ENCODE measurements at regions not wholly inside any gene's neighbourhood (a gene's known extent, or its start where the extent isn't known, plus 50 kb on each side); places are given as distances from the start of the nearest gene placed in this dataset.
A peak's percentile ranks its signal among the peaks of the same experiment; 100 is the strongest.

DNA sequence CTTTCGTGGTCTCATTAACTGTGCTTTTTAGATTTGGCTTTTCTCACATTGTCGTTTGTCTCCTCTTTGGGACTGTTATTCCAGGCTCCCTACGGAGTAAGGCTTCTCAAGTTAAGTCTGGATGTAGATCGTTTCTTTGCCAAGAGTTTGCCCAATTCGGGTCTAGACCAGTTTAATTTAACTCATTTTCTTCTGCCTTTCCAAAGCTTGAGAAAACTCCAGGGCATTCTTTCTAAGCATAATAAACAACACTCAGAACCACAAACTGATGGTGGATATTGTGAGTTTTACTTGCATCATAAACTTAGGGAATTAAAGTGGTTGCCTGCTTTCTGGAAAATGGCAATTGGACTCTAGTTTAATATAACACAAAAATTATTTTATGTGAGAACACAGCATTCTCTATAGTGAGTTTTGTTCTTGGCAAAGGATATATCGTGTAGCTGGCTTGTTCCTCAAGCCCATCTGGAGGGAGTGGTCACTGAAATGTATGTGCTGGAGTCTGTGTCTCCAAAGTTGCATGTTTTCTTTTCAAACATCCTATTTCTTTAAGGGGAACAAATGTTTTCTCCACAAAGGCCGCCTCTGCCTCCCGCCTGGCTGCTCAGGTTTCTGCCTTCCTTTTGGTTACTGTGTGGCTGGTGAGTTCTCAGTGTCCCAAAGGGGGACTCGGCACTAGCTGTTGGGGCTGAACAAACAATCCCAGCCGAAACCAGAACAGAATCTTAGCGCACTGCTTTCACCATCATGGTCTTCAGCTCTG, 211.3 kb upstream of the FBN2 start:
- FAIRE-seq: peak; percentile 97

DNA sequence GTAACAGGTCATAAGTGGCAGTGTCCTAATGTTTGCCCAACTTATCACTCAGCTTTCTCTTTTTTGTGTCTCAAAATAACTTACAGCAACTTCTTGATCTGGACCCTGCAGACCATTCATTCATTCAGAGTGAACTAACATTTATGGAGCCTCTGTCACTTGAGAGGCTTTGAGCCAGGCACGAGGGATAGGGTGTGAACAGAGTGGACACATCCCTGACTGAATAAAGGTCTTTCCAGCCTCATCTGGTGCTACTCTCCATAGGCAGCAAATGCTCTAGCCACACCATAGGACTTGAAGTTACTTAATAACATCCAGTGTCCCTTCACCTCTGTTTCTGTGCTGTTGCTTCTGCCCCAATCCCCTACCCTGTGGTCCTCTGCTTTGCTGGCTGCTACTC, 212.1 kb upstream of the FBN2 start:
- no peak for FAIRE-seq

DNA sequence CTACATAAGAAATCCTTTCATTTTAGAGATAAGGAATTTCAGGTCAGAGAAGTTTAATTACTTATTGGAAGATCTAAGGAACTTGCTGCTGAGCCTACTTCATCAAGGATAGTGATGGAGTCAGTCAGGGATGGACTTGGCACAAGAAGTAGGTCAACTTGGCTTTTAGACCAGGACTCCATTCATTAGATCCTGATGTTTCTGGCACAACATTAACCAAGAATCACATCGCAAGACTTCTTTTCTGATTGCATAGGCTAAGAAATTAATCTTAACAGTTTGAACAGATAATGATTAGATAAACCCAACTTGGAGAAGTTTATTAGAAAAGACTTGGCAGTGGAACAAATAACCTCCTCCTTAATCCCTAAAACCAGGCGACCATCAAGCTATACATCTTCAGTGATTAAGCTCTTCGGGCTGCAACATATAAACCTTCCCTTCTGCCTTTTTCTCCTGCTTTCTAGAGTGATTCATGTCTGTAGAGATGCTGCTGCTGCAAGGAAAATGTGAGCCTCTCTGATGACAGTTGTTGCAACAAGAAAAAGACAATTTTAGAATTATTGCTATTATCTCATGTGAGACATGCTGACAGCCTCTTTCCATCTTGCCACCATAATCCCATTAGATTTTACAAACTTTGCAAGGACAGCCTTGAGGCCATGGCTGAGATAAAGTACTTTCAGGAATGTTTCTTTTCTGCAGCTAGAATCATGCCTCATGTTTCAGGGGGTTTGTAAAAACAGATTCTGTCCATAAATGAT, 207.9 kb upstream of the SLC27A6 start:
- no peak for FAIRE-seq

DNA sequence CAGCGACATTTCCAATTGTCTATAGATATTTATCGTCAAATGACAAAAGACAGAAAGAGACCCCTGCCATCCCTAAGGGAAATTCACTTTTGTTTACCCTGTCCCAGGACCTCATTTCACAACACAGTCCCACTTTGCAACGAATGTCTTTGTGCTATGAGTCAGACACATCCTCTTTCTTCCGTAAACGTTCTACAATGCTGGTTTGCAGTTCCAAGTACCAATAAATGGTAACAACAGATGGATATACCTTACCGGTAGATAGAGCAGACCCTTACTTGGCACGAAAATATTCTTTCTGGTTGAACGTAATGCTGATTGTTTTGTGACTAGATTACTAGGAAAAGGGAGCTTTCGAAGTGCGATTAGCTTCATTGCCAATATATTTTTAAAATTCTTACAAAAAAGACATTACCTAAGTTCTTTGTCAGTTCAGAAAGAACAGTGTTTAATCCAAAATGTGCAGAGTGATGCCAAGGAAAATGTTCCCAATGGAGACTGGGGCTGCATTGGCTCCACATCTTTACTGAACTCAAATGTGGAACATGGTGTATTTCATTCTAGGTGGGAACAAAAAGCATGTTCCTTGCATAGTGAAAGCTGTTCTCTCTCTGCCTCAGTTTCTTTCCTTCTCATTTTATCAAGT, 202.5 kb upstream of the SLC27A6 start:
- no peak for FAIRE-seq

DNA sequence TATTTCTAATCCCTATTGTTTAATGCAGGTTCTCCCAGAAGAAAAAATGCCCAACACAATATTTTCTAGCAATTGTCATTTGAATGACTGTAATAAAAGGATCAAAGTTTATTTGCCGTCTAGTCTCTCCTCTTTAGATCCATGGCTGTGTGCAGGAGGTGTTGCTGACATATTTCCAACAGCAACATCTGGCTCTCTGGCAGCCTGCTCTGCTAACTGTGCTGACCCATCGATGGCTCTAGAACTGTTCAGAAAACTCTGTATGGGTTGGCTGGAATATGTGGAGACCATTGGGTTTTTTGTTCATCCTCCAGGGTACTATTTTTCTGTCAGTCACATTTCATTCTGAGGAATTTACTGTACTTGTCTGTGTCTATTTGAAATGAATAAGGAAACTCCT, 202.0 kb upstream of the SLC27A6 start:
- no peak for FAIRE-seq

DNA sequence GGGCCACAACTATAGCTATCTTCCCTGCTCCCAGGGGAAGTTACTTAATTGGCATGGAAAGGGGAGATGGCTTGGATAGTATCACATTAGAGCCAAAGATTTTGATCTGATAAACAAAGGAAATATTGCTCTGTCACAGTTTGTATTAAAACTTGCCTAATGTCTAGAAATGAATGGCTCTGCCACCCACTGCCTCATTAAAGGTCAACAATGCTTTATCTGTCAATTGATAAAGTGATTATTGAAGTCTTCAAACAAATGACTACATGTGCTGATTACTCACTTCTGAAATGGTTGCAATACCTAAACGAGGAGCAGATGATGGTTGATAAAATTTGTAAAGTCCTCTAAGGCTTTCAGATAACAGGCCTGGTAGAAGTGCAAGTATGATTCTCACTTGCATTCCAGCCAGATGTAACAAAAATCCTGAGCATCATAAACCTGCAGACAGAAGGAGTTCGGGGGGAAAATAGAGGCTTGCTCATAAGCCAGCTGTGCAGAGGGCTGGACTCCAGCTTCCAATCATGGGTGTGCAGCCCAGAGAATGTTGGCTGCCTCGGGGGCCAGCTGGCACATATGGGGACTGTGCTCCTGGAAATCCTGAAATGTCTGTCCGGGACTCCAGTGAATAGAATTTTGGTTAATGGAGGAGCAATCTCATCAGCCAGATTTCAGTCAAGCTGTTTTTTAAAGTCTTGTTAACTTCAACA, 200.5 kb upstream of the SLC27A6 start:
- no peak for FAIRE-seq

DNA sequence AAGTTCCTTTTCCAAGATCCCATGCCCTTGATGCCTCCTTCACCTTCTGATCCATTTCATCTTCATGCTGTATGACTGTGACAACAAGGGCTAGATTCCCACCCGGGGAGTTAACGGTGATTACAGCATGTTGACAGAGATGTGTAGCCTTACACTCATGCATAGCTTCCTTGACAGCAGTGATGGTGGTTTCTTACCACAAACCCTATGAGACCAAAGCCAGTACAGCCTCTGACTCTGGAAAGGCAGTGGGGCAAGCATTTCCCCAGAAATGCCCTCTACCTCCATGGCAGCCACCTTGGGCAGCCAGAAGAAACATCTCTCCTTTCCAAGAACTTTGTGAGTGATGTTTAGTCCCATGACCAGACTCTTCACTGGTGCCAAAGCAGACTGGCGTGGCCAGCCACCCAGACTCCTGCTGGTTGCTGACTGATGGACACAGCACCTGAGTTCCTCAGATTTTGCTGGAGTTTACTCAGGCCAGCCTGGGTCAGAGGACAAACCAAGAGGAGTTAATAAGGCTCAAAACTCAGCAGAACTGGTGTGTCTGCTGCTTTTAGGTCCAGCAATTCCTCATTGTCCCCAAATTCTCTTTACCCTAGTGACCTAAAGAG, 199.7 kb upstream of the SLC27A6 start:
- FAIRE-seq: no peak

DNA sequence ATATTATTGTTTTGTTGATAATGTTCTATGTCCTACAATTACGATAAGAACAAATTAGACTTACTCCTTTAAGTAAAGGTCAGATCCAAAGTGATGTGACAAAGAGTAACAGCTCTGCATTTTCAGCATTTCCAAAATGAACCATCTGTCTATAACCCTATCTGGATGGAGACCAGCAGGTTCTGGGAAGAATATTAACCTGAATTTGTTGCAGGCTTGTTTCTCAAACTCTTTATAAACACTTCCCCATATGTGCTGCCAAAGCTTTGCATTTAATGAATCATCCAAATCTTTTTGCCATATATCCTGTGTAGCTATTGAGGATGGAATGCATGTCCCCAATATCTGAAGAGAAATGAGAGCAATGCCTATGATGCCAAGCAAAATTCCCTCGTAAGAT, 198.9 kb upstream of the SLC27A6 start:
- FAIRE-seq: no peak

DNA sequence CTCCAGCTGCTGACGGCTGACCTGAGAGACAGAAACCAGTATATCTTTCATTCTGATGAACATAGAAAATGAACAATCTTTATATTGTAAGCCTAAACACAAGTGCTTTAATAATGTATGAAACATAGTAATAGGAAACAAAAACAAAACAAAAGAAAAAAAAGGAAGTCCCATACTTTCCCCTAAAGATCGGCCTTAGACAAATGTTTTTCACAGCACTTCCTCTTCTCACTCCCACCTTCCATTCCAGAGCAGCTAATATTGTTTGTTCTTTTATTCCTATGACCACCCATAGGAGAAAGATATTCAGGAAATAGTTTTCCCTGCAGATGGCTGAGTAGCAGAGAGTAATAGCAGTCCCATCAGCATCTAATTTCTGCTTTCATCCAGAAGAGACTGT, 194.4 kb upstream of the SLC27A6 start:
- FAIRE-seq: no peak

DNA sequence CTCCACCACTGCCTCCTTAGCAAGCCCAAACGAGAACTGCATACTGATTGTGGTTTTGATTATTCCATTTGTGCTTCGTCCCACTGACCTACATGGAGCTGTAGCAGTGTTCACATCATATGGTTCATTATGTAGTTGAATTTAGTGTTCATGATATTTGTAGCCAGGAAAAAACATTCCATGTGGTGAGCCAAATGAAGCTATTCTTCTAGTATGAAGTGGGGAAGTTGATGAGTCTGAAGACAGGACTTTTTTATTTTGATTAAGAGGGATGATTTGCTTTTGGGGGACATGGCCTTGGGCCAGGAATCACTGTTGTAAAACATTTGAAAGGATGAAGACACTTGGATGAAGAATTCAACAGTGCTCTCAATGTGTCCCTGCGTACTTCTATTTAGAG, 192.9 kb upstream of the SLC27A6 start:
- no peak for FAIRE-seq

DNA sequence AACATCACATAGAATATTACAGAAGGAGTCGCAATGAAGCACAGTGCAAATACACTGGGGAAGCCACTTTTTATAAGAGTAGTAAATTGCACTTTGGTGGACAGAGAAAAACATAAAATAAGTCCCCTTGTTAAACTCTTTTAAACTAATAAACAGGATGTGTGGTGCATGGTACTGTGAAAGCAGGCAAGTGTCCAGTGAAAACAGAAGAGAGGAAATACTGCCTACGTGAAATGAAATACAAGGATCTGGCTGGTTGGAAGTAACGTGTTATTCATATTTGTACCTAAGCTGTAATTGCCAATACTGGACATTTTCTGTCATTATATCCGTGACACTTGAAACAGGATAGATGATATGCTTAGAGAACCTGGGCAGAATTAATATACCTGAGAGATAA, 191.9 kb upstream of the SLC27A6 start:
- FAIRE-seq: peak; percentile 99

DNA sequence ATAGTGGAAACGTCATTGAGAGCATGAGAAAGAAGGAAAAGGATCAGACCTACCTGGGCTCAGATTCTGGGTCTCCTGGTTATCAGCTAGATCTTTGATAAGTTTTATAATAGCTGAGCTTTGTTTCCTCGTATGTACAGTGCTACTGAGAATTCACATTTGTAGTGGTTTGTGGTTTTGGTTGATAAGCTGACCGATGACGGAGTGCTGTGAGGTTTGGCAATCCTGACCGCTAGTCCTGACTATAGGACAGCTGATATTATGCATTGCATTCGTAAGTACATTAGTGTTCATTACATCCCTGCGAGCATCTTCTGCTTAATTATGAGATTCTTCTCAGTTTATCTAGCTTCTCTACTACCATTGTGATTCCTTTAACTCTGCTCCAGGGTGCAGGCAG, 190.7 kb upstream of the SLC27A6 start:
- no peak for FAIRE-seq

DNA sequence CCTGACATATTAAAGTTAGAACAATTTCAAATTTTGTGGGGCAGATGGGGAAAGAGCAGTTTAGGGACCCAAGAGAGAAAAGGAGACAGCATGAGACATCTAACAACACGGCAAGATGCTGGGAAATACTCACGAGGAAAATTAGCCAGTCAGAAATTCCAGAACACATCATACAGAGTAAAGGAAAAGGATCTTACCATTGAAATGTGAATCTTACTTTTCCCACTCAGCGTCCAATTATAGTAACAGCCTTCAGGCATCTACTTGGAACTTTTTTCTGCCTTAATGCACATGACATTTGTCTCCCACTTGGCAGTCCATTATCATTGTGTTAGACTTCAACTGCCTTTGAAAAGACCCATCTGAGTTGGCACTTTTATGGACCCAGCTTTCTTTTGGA, 189.7 kb upstream of the SLC27A6 start:
- peak; percentile 98 for FAIRE-seq

DNA sequence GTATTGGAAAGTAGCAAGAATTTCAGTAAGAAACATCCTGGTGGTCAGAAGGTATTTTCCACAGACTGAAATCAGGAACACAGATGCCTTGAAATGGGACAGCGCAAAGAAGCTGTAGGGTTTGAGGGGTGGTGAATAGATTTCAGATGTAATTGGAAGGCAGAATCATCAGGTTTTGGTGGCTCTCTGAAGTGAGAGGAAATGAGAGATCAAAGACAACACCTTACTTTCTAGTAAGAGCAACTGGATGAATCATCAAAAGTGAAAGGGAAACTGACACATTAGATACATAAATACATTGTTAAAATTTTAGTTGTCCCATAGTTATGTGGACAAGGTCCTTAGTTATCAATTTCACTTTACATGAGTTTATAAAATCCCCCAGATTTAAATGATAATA, 188.2 kb upstream of the SLC27A6 start:
- no peak for FAIRE-seq

DNA sequence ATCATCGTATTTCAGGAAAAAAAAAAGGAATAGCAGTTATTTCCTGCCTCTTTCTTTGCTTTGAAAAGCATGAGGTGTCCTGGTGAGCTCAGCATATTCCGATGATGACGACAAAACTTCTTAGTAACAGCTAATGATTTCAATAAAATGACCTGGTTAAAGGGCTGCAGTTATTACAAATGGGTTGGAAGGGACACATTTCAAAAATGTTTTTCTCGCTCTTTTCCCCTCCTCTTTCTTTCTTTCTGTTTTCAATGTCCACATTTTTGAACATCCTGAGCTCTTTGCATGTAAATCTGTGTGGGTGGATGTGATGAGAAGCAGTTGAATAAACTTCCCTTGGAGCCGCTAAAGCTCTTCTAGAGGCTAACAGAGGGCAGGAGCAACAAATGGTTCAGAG, 186.8 kb upstream of the SLC27A6 start:
- peak; percentile 98 for FAIRE-seq

DNA sequence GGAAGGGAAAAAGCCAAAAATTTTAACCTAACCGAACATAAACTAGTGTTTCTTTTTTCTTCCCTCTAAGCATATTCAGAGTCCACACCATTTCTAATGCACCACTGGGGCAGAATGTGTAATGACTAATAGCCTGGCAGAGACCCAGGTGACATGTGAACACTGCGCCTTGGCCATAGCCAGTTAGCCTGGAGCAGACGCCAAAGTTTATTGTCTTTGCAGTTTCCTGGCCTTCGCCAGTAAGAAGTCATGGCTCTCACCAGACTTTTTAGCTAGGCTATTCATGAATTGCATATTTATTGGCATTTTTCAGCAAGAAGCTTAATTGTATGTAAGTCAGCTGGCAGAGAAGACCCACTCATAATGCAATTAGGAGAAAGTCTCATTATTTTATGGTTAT, 182.8 kb upstream of the SLC27A6 start:
- FAIRE-seq: no peak

DNA sequence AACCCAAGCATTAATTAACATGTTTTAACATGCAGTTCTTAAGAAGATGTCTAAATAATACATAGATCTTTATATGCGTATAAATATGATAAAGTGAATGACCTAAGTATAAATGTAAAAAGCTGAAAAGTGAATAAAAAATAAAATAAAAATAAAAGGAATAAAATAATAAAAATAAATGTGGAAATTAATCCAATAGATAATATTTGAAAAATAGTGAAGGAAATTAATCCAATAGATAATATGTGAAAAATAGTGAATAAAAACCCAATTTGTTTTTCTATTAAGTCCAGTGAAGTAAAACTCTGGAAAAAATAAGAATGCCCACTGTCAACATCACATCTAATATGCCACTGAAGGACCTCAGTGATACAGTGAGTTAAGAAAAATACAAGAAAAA, 180.6 kb upstream of the SLC27A6 start:
- FAIRE-seq: peak; percentile 93

DNA sequence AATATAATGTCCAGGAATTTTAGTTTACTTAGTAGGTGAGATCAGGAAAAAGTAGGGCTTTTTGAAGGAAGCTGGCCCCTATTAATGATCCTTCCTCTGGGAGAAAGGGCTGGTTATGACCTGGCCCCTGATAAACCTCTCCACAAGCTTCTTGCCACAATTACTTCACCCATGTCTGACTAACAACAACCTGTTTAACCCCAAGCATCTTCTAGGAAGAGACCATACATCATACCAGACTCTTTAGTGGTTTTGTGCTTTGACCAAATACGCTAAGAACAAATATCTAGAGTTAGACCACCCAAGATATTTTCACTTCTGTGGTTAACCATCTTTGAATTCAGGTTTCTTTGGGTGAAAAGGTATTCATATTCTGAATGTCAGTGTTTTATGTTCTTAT, 174.0 kb upstream of the SLC27A6 start:
- FAIRE-seq: no peak

DNA sequence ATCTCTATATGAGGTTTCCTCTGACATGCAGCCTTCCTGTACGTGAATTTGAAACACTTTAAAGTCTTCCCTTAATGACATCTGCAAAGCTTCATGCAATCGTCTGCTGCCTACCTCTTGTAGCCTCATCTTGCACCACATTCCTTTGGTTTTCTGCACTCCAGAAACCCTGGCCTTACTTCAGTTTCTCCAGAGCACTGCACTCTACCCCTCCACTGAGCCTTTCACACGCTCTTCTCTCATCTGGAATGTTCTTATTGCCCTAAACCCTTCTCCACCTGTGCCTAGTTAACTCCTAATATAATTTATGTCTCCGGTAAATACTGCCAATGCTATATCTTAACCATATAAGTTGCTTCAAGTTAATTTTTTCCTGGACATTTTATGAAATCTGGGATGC, 168.8 kb upstream of the SLC27A6 start:
- no peak for FAIRE-seq

DNA sequence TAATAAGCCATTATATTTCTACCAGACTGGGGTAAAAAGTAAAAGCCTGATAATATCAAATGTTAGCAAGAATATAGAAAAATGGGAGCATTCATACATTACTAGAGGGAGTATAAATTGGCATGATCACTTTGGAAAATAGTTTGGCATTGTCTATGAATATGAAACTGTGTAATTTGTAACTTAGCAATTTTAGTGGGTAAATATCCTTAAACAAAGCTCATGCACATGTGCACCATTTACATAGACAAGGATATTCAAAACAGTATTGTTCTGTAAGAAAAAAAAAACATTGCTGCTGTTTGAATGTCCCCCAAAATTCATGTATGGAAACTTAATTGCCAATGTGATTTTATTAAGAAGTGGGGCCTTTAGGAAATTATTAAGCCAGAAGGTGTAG, 166.4 kb upstream of the SLC27A6 start:
- FAIRE-seq: no peak

DNA sequence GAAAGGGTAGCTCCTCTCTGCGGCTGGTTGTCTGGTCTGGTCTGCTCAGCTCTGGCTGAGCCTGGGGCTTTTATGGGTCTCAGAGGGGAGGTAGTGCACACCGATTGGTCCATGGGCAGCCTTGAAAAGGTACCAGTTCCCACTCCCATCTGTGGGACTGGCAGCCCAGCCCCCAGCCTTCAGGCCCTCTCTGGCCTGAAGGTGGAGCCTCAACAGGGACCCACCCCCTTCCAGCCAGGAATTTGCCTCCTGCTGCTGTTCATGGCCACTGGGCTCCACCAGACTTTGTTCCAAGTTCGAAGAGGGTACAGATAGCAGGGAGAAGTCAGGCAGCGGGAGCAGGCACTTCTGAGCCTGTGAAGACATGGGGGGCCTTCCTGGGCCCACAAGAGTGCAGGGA, 165.3 kb upstream of the SLC27A6 start:
- FAIRE-seq: no peak

DNA sequence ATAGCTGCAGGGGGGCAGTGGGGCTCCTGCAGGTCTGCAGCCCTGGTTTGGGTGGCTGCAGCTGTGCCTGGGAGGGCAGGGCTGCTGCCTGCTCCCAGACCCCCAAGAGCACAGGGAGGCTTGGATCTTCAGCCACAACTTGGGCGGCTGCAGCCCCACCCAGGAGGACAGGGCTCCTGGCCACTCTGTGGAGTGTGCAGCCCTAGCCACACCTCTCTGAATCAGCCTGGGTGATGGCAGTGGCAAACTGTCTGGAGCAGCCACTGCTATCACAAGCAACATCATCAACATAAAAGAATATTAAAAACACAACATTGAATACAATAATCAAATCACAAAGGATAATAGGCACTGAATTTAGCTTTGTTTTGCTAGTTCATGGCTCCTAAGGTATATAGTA, 164.9 kb upstream of the SLC27A6 start:
- FAIRE-seq: no peak

Data from A204.1 (cell line).